HL-60 (cell line): ENCODE measurements at regions not wholly inside any gene's neighbourhood (a gene's known extent, or its start where the extent isn't known, plus 50 kb on each side); places are given as distances from the start of the nearest gene placed in this dataset.

Experiments used
- GABPA ChIP-seq: IDR thresholded peaks from 2 replicates; pipeline ENCODE4 v1.6.1; 2012; ENCODE audit warnings: low read depth
- POLR2AphosphoS5 ChIP-seq: IDR thresholded peaks from 2 replicates; pipeline ENCODE4 v1.6.1; 2012; ENCODE audit warnings: low read depth
- TF ChIP-seq, protein P1 (sequence below): IDR thresholded peaks from one replicate; pipeline ENCODE4 v1.5.1; 2011; ENCODE audit warnings: low read length, control low read depth, inconsistent platforms; ENCODE audit not compliant: insufficient read depth
- TF ChIP-seq, protein P2 (sequence below): IDR thresholded peaks from 2 replicates; pipeline ENCODE4 v1.6.1; 2012; ENCODE audit warnings: low read depth; ENCODE audit not compliant: insufficient replicate concordance

GRCh38 chr5:112649882-112650281 is 87.8 kb upstream of the APC start:
- TF ChIP-seq, protein P1, sequence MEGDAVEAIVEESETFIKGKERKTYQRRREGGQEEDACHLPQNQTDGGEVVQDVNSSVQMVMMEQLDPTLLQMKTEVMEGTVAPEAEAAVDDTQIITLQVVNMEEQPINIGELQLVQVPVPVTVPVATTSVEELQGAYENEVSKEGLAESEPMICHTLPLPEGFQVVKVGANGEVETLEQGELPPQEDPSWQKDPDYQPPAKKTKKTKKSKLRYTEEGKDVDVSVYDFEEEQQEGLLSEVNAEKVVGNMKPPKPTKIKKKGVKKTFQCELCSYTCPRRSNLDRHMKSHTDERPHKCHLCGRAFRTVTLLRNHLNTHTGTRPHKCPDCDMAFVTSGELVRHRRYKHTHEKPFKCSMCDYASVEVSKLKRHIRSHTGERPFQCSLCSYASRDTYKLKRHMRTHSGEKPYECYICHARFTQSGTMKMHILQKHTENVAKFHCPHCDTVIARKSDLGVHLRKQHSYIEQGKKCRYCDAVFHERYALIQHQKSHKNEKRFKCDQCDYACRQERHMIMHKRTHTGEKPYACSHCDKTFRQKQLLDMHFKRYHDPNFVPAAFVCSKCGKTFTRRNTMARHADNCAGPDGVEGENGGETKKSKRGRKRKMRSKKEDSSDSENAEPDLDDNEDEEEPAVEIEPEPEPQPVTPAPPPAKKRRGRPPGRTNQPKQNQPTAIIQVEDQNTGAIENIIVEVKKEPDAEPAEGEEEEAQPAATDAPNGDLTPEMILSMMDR, result no peak
- TF ChIP-seq POLR2AphosphoS5 (no peak), GABPA (no peak)
- TF ChIP-seq, protein P2, sequence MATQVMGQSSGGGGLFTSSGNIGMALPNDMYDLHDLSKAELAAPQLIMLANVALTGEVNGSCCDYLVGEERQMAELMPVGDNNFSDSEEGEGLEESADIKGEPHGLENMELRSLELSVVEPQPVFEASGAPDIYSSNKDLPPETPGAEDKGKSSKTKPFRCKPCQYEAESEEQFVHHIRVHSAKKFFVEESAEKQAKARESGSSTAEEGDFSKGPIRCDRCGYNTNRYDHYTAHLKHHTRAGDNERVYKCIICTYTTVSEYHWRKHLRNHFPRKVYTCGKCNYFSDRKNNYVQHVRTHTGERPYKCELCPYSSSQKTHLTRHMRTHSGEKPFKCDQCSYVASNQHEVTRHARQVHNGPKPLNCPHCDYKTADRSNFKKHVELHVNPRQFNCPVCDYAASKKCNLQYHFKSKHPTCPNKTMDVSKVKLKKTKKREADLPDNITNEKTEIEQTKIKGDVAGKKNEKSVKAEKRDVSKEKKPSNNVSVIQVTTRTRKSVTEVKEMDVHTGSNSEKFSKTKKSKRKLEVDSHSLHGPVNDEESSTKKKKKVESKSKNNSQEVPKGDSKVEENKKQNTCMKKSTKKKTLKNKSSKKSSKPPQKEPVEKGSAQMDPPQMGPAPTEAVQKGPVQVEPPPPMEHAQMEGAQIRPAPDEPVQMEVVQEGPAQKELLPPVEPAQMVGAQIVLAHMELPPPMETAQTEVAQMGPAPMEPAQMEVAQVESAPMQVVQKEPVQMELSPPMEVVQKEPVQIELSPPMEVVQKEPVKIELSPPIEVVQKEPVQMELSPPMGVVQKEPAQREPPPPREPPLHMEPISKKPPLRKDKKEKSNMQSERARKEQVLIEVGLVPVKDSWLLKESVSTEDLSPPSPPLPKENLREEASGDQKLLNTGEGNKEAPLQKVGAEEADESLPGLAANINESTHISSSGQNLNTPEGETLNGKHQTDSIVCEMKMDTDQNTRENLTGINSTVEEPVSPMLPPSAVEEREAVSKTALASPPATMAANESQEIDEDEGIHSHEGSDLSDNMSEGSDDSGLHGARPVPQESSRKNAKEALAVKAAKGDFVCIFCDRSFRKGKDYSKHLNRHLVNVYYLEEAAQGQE, result no peak
